ENCODE measurements at regions not wholly inside any gene's neighbourhood (a gene's known extent, or its start where the extent isn't known, plus 50 kb on each side); places are given as distances from the start of the nearest gene placed in this dataset.

GRCh38 chr1:82125866-82126265 is 325.1 kb downstream of the ADGRL2 start:
- TF ChIP-seq, protein P1, sequence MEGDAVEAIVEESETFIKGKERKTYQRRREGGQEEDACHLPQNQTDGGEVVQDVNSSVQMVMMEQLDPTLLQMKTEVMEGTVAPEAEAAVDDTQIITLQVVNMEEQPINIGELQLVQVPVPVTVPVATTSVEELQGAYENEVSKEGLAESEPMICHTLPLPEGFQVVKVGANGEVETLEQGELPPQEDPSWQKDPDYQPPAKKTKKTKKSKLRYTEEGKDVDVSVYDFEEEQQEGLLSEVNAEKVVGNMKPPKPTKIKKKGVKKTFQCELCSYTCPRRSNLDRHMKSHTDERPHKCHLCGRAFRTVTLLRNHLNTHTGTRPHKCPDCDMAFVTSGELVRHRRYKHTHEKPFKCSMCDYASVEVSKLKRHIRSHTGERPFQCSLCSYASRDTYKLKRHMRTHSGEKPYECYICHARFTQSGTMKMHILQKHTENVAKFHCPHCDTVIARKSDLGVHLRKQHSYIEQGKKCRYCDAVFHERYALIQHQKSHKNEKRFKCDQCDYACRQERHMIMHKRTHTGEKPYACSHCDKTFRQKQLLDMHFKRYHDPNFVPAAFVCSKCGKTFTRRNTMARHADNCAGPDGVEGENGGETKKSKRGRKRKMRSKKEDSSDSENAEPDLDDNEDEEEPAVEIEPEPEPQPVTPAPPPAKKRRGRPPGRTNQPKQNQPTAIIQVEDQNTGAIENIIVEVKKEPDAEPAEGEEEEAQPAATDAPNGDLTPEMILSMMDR (conservative IDR thresholded peaks at IDR 0.05; ENCODE audit: low read depth) = no peak
- no peak for DNase-seq (ENCODE audit: low spot score)
- H3K27ac ChIP-seq = no peak overlapping the region
- CTCF ChIA-PET = no interaction called here
- POLR2A ChIA-PET (ENCODE audit: low non-redundant PET) = no interaction called here

DNA sequence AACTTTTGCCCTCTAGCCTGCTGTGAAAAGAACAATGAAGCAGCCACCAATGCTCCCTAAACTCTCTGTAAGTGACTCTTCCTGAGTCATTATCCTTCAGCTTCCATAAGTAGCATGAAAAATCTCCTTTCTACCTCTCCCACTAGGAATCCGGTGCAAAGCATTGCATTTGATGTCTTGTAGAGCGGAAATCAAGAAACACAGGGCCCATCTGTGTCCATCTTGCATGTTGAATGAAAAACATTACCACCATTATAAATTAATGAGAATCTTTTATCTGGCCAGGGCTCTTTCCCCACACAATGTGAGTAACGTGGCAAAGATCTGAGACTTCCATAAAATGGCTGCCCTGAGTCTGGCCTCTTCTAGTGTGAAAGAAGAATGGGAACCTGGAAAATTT is 324.4 kb downstream of the ADGRL2 start:
- POLR2A ChIA-PET (ENCODE audit: low non-redundant PET) = no interaction called here
- DNase-seq (ENCODE audit: low spot score) = no peak
- H3K27ac ChIP-seq = no peak overlapping the region
- CTCF ChIA-PET = no interaction called here
- TF ChIP-seq, protein P1 (conservative IDR thresholded peaks at IDR 0.05; ENCODE audit: low read depth) = no peak

- TF ChIP-seq, protein P1 (conservative IDR thresholded peaks at IDR 0.05; ENCODE audit: low read depth) = no peak
- DNase-seq (ENCODE audit: low spot score) = no peak
- H3K27ac ChIP-seq = no peak overlapping the region
- CTCF ChIA-PET = no interaction called here
- POLR2A ChIA-PET (ENCODE audit: low non-redundant PET) = no interaction called here
These were observed 320.7 kb downstream of the ADGRL2 start for GRCh38 chr1:82121421-82121820.

DNA sequence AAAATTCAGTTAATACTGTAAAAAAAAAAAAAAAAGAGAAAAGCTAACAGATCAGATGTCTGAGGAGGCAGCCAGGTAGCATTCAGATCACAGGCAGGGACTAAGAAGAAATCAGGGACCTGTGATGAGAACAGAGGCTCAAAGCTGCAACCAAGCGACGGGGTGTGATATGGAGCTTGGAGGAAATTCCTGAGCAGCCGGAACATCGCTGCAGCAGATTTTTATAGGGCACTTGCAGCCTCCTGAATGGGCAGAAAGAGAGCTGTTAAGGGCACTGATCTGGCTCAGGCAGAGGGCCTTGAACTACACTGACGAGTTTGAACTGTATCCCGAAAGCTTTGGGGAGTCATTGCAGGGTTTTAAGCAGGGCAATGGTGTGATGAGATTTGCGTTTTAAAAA is 315.4 kb downstream of the ADGRL2 start:
- TF ChIP-seq, protein P1 (conservative IDR thresholded peaks at IDR 0.05; ENCODE audit: low read depth) = no peak
- H3K27ac ChIP-seq = no peak overlapping the region
- CTCF ChIA-PET = interaction anchor here (0.6 kb wide), 1 partner anchor 23 kb away, joined by 5 read pairs; no protein-coding TSS in a partner anchor
- POLR2A ChIA-PET (ENCODE audit: low non-redundant PET) = no interaction called here
- DNase-seq (ENCODE audit: low spot score) = no peak

DNA sequence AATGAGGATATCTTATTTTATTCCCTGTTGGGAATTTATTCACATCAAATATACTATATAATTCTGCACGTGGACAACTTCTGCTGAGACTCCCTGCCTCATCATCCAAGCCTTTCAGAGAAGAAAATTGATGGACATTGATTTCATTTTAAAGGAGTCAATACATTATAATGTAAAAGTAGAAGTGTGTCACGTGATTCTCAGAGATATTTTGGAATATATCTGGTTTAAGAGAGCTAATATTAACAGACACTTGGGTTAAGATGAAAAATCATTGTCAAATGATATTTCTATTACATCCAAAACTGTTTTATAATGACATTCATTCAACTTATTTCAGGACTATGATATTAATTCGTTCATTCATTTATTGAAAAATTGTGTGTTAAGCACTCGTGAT is 314.2 kb downstream of the ADGRL2 start:
- TF ChIP-seq, protein P1 (conservative IDR thresholded peaks at IDR 0.05; ENCODE audit: low read depth) = no peak
- ChIA-PET CTCF (no interaction called here), POLR2A (ENCODE audit: low non-redundant PET) (no interaction called here)
- no peak for DNase-seq (ENCODE audit: low spot score)
- H3K27ac ChIP-seq = no peak overlapping the region

- POLR2A ChIA-PET (ENCODE audit: low non-redundant PET) = no interaction called here
- TF ChIP-seq, protein P1 (conservative IDR thresholded peaks at IDR 0.05; ENCODE audit: low read depth) = no peak
These were observed 309.9 kb downstream of the ADGRL2 start for GRCh38 chr1:82110366-82111254.

More at GRCh38 chr1:82110366-82111254, 309.9 kb downstream of the ADGRL2 start:
- H3K27ac ChIP-seq = no peak overlapping the region
- CTCF ChIA-PET = interaction anchor here (0.6 kb wide), 1 partner anchor 1303 kb away, joined by 3 read pairs; no protein-coding TSS in a partner anchor
- no peak for DNase-seq (ENCODE audit: low spot score)
